IPS-20b (cell line): ENCODE measurements at regions not wholly inside any gene's neighbourhood (a gene's known extent, or its start where the extent isn't known, plus 50 kb on each side); places are given as distances from the start of the nearest gene placed in this dataset.

Experiments used
- H3K27ac ChIP-seq: one replicate; pipeline ENCODE4 v1.5.1; 2013; ENCODE audit warnings: low read length
- H3K27me3 ChIP-seq: 2 replicates; pipeline ENCODE4 v1.6.1; 2013; ENCODE audit warnings: mild to moderate bottlenecking, low read length, inconsistent platforms; ENCODE audit not compliant: insufficient read depth
- H3K36me3 ChIP-seq: 2 replicates; pipeline ENCODE4 v1.6.1; 2013; ENCODE audit warnings: low read depth, mild to moderate bottlenecking, inconsistent platforms, low read length, moderate library complexity; ENCODE audit not compliant: insufficient read depth
- H3K4me1 ChIP-seq: 2 replicates; pipeline ENCODE4 v1.6.1; 2013; ENCODE audit warnings: mild to moderate bottlenecking, control low read depth, inconsistent platforms, low read length, moderate library complexity; ENCODE audit not compliant: insufficient read depth
- H3K4me3 ChIP-seq: 2 replicates; pipeline ENCODE4 v1.5.1; 2013; ENCODE audit warnings: mild to moderate bottlenecking, low read length, inconsistent platforms
- H3K9ac ChIP-seq: 2 replicates; pipeline ENCODE4 v1.6.1; 2013; ENCODE audit warnings: low read depth, mild to moderate bottlenecking, inconsistent platforms, low read length, moderate library complexity
- H3K9me3 ChIP-seq: 2 replicates; pipeline ENCODE4 v1.6.1; 2013; ENCODE audit warnings: mild to moderate bottlenecking, low read depth, low read length, inconsistent platforms; ENCODE audit not compliant: insufficient read depth

DNA sequence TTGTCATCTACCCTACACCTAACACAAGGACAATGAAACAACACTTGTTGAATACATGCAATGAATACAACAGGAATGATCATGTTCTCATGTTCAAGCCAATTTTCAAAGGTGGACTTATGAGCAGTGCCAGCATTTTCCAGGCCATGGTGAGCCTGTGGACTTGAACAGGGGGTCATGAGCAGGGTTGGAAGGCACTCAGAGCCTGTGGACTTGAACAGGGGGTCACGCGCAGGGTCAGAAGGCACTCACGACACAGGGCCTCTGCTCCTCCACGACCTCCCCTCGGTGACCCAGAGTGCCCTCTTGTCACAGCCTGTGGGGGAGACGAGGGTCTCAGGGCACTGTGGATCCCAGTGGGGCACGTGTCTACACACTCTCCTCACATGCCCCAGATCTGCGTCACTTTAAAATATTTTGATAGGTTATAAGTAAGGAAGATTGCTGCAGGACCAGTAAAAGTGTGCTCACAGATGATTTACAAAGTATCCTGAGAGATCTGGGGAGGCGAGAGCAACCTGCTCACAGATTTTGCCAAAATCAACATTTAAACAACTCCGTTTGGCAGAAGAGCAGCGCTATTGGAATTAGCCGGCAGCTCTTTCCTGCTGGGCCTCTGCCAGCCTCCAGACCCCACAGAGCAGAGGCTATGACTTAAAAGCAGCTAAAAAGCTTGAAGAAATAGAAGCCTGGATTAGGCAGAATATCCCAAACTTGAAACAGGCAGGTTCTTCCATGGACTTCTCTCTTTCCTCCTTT, 121.9 kb downstream of the TMEM18 start:
- Histone ChIP-seq H3K27me3 (no peaks in the 10 kb centered on the region), H3K36me3 (no peaks in the 10 kb centered on the region), H3K4me3 (no peak overlapping the region), H3K9ac (no peak overlapping the region), H3K9me3 (no peaks in the 10 kb centered on the region), H3K4me1 (no peaks in the 10 kb centered on the region), H3K27ac (no peak overlapping the region)

DNA sequence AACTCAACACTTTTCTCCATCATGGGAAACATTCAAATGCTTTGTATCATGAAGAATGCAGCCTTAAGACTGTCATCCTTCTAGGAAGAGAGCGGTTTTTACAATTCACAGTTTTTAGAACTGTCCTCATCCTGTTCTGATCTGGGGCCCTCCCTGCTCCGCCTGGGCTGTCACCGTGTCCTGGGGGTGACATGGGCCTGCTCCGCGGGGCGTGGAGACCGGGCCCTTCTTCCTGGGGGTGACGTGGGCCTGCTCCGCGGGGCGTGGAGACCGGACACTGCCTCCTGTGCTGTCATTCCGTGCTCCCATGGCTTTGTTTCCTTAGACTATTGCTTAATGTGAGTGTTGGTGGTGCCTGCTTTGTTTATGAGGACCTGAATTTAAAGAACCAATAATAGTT, 122.8 kb downstream of the TMEM18 start:
- Histone ChIP-seq H3K4me3 (no peak overlapping the region), H3K27ac (no peak overlapping the region), H3K27me3 (no peaks in the 10 kb centered on the region), H3K4me1 (no peaks in the 10 kb centered on the region), H3K36me3 (no peaks in the 10 kb centered on the region), H3K9me3 (no peaks in the 10 kb centered on the region), H3K9ac (no peak overlapping the region)

DNA sequence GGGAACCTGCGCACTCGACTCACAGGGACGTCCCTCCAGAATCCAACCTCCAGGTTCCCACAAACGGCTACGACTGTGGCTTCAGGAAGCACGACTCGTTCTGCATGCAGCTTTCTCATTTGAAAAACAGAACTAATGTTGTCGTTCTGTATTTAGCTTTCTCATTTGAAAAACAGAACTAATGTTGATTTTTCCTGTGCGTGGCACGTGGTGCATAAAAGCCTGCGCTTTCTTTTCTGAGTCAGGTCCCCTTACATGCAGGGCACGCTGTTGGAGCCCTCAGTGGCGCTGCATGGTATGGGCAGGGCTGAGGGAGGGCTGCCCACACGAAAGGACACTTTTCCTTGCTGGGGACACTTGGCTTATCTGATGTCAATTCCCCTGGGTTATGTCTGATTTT, 124.3 kb downstream of the TMEM18 start:
- no peak overlapping the region for H3K27ac ChIP-seq
- no peak overlapping the region for H3K9ac ChIP-seq
- no peak overlapping the region for H3K4me3 ChIP-seq
- H3K36me3 ChIP-seq = no peaks in the 10 kb centered on the region
- no peaks in the 10 kb centered on the region for H3K4me1 ChIP-seq
- H3K27me3 ChIP-seq = no peaks in the 10 kb centered on the region
- no peaks in the 10 kb centered on the region for H3K9me3 ChIP-seq

DNA sequence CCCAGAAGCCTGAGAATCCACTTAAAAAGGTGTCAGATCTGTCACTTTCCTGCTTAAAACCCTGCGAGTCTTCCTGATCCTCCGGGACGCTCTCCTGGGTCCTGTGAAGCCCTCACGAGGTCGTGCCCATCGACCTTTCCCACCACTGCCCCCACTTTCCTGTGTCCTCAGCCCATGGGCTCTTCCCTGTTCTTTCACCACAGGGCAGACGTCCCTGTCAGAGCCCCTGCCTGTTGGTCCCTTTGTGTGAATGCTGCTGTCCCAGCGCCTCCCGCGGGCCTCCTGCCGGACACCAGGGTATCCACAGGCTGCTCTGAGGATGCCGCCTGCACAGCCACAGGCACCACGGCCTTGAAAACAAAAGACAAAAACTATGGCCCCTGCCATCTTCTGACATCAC, 125.6 kb downstream of the TMEM18 start:
- no peak overlapping the region for H3K9ac ChIP-seq
- no peaks in the 10 kb centered on the region for H3K27me3 ChIP-seq
- H3K27ac ChIP-seq = no peak overlapping the region
- no peaks in the 10 kb centered on the region for H3K9me3 ChIP-seq
- H3K4me3 ChIP-seq = no peak overlapping the region
- no peaks in the 10 kb centered on the region for H3K4me1 ChIP-seq
- H3K36me3 ChIP-seq = no peaks in the 10 kb centered on the region

DNA sequence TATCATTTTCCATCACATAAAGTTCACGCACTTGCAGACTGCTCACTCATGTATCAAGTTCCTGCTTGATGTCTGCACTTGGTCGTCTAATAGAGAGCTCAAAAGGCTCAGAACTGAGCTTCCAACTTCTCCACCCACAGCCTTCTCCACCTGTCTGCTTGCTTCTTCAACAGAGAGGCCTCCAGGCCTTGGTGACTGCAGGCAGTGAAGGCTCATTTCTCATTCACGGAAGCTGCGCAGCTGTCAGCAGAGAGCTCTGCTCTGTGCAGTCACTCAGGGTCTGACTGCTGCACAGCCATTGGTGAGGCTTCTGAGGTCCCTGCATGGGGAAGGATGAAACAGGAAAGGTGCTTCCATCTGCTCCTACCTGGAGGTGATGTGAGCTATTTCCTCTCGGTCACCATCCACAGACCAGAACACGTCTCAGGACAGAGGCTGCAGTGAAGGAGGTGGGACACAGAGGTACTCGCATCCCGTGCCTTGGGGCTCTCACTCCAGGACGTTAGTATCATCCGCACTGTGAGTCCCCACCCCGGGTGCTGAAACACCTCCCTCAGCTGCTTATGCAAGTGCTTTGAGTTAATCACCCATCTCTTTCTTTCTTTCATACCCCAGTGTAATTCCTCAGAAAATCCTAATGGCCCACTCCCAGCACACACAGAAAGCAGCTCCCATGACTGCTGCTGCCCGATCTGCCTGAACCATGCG, 126.2 kb downstream of the TMEM18 start:
- no peaks in the 10 kb centered on the region for H3K4me1 ChIP-seq

DNA sequence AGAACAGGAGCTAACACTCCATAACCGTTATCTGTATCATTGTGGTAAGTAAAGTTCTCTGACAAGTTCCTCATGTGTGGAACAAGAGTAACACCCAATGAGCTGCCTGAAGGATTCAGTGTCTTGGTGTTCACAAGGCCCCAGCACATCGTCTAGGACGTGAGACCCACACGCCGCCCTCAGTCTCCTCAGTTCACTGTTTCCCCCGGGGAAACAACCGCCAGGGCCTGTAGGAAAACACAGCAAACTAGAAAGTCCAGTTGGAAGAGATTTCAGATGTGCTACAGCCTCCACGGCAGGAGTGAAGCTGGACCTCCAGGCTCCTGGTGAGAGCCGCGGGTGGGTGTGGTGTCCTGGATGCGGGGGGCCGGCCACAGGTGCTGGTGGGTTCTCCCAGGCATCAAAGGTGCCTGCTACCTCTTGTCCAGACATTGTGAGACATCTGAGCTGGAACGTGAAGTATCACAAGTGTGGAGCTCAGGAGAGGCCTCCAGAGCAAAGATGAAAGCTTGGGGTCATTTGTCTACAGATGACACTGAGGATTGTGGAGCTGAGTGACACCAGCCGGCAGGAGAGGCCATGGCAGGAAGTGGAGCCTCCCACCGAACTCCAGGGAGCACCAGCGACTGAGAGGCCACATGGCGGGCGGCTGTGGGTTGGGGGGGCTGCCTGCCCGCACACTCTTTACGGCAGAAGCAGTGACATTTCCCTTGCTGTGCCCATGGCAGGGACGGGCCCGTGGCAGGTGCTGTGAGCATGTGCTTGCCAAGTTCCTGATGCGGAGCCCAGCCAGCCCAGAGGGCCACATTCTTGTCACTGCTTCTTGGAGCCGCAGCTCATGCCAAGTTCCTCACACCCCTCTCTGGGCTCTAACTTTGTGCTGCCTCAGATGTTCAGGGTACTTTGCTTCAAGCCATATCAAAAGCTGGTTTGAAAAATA, 131.2 kb downstream of the TMEM18 start:
- no peak overlapping the region for H3K27ac ChIP-seq
- no peaks in the 10 kb centered on the region for H3K36me3 ChIP-seq
- H3K27me3 ChIP-seq = no peaks in the 10 kb centered on the region
- H3K9ac ChIP-seq = no peak overlapping the region
- H3K9me3 ChIP-seq = no peaks in the 10 kb centered on the region
- H3K4me3 ChIP-seq = no peak overlapping the region
- no peaks in the 10 kb centered on the region for H3K4me1 ChIP-seq

More for the DNA sequence above, 126.2 kb downstream of the TMEM18 start:
- Histone ChIP-seq H3K4me3 (no peak overlapping the region), H3K9me3 (no peaks in the 10 kb centered on the region), H3K36me3 (no peaks in the 10 kb centered on the region), H3K27ac (no peak overlapping the region), H3K27me3 (no peaks in the 10 kb centered on the region), H3K9ac (no peak overlapping the region)

DNA sequence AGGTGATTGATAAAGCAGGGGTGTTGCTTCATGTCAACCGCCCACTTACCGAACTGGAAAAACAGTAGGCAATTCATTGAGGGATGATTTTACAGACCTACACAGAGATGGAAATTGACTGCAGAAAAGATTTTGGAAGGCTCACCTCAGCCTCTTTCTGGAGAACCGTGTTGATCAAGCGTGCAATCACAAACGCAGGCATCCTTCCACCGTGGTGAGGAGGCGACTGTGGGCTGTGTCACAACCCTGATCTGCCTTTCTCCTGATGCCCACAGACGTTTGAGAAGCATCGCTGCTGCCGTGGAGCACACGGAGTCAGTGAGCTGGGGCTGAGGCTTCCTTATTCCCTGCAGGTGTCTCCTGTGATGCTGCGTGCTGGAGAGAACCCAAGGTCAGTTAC, 132.0 kb downstream of the TMEM18 start:
- Histone ChIP-seq H3K4me3 (no peak overlapping the region), H3K9me3 (no peaks in the 10 kb centered on the region), H3K27ac (no peak overlapping the region), H3K36me3 (no peaks in the 10 kb centered on the region), H3K4me1 (no peaks in the 10 kb centered on the region), H3K27me3 (no peaks in the 10 kb centered on the region), H3K9ac (no peak overlapping the region)

DNA sequence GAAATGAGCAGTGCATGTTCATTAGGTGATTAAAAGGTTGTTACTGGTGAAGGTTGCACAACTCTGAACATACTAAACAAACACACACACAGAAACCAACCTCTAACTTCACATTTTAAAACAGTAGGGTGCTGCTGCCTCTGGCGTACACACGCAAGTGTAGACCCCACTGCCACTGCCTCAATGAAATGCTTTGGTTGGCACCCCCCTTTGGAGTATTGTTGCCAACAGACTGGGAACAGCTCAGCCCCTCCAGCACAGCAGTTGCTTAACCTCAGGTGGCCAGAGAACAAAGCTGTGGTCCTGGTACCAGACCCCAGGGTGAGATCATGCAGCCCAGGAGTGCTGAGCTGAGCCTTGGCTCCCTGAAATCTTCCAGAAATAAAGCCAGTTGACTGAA, 138.6 kb downstream of the TMEM18 start:
- no peak overlapping the region for H3K27ac ChIP-seq
- no peaks in the 10 kb centered on the region for H3K4me1 ChIP-seq
- H3K36me3 ChIP-seq = no peaks in the 10 kb centered on the region
- no peak overlapping the region for H3K4me3 ChIP-seq
- no peaks in the 10 kb centered on the region for H3K27me3 ChIP-seq
- H3K9me3 ChIP-seq = peaks cover 7% of the 10 kb centered on the region; the same call in 1 of the 2 replicates
- H3K9ac ChIP-seq = no peak overlapping the region

DNA sequence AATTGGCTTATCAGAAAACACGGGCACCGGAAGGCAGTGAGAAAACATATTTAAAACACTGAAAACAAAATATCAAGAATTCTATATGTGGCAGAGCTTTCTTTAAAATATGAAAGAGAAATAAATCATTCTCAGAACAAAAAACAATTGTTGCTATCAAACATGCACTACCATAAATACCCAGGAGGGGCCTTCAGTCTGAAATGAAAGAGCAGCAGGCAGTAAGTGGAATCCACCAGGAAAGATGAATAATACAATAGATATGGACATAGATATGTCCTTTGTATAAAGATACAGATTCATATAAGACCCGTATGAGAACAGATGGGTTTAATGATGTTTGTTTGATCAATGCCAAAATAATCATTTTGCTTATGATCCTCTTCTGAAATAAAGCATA, 142.0 kb downstream of the TMEM18 start:
- no peaks in the 10 kb centered on the region for H3K36me3 ChIP-seq
- H3K27me3 ChIP-seq = no peaks in the 10 kb centered on the region
- H3K27ac ChIP-seq = no peak overlapping the region
- H3K9me3 ChIP-seq = peaks cover 7% of the 10 kb centered on the region; the same call in 1 of the 2 replicates
- no peak overlapping the region for H3K4me3 ChIP-seq
- H3K4me1 ChIP-seq = no peaks in the 10 kb centered on the region
- H3K9ac ChIP-seq = no peak overlapping the region

DNA sequence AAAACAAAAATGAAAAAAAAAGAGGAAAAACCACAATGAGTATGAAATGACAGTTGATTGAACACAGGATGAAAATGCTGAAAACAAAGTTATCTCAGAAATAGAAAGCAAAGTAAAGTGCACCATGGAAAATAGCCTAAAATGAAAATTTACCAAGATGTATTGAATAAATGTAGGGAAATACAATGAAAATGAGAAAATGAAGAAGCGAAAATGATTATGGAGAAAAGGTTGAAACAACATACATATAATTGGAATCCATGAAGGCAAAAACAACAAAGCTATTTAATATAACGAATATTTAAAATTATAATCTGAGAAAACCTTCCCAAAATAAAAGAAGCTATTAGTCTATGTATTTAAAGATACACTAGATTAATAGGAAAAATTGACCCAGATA, 147.4 kb downstream of the TMEM18 start:
- Histone ChIP-seq H3K36me3 (no peaks in the 10 kb centered on the region), H3K27me3 (no peaks in the 10 kb centered on the region), H3K4me3 (no peak overlapping the region), H3K27ac (no peak overlapping the region), H3K9ac (no peak overlapping the region), H3K4me1 (no peaks in the 10 kb centered on the region; the same call in 1 of the 2 replicates), H3K9me3 (no peaks in the 10 kb centered on the region)

DNA sequence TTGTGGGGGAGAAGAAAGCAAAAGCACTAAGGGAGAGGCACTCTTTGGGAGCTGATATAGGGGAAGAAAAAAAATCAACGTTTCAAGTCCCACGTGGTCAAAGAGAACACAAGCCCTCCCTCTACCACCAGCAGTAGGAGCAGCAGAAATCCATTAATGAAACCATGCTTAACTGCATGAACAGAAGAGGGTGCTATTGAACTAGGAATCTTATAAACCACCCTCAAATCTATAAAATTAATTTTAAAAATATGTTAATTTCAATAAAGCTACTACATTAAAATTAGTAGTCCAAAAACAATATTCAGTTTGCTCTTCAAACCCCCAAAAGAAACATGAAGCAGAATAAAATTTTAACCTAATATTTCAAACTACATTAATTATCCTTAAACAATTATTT, 147.8 kb downstream of the TMEM18 start:
- H3K4me3 ChIP-seq = no peak overlapping the region
- no peaks in the 10 kb centered on the region for H3K27me3 ChIP-seq
- H3K36me3 ChIP-seq = no peaks in the 10 kb centered on the region
- H3K27ac ChIP-seq = no peak overlapping the region
- H3K9me3 ChIP-seq = no peaks in the 10 kb centered on the region
- no peaks in the 10 kb centered on the region; the same call in 1 of the 2 replicates for H3K4me1 ChIP-seq
- 0 out of 2 replicates have a peak overlapping the region, but pooled peaks have one; percentile 3 for H3K9ac ChIP-seq
